HG03342 (cell line): ENCODE measurements at regions not wholly inside any gene's neighbourhood (a gene's known extent, or its start where the extent isn't known, plus 50 kb on each side); places are given as distances from the start of the nearest gene placed in this dataset.
"Not testable (repeated sequence)": the region's sequence is repeated elsewhere in the genome, so short reads cannot be mapped to it uniquely, and the experiment has no call there.

ENCODE experiments used
- ATAC-seq: cut with Tn5 transposase; IDR thresholded peaks from one replicate; pipeline ENCODE4 v1.9.1; 2021; ENCODE audit warnings: mild to moderate bottlenecking, moderate library complexity; ENCODE audit not compliant: unreplicated experiment

DNA sequence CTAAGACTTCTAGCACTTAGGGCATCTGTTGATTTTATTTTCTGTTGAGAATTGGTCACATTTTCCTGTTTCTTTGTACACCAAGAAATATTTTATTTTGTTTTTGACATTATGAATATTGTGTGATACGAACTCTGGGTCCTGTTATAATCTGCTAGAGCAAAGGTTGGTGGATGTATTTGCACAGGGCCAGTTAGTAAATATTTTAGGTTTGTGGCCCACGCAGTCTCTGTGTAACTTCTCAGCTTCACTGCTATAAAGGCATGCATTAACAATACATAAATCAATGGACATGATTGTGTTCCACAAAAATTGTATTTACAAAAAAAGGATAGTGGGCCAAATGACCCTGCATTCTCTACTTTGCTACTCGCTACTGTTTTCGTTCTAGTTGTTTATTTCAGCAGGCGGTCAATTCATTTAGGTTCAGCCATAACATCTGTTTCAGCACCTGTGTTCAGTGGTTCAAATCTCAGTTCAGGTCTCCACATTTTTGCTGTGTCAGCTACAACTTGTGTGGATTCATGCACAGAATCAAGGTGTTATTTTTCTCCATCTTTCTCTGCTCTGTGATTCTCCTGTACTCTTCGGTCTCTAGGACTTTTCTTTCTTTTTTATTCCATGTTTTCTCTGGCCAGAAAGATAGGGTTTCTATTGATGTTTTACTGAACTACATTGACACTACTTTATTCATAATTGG, 786.2 kb downstream of the ETS1 start:
- no peak for ATAC-seq

DNA sequence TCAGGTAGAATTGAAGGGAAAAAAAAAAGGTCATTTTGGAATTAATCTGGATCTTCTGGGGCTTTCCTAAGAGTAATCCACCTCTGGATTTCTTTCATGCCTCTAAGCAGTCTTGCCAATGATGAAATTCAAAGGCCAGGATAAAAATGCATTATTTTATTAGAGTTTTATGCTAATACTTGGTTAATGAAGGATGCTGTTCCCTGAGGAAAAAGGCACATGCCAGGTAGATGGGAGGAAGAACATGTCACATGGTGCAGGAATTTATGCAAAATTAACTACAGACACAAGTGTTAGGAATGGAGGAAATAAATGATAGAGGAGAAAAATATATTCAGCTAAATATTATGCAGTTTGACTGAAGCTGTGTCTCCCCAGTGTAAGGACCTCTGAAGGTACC, 792.0 kb downstream of the ETS1 start:
- no peak for ATAC-seq

DNA sequence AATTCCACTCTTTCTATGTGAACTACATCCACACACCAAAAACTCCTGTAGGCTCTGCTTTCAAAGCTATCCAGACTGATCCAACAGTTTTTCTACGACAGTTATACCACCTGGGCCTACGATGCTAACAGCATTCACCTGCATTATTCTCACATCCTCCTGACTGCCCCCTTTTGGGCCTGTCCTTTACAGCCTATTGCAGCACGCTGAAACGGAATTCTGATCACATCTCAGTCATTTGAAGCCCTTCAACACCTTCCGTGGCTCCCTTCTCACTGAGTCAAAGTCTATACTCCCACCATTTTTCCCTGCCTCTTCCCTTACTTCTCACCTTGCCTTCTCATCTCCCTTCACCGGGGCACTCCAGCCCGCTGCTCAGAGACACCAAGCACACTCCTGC, 791.3 kb upstream of the KIRREL3 start:
- no peak for ATAC-seq

DNA sequence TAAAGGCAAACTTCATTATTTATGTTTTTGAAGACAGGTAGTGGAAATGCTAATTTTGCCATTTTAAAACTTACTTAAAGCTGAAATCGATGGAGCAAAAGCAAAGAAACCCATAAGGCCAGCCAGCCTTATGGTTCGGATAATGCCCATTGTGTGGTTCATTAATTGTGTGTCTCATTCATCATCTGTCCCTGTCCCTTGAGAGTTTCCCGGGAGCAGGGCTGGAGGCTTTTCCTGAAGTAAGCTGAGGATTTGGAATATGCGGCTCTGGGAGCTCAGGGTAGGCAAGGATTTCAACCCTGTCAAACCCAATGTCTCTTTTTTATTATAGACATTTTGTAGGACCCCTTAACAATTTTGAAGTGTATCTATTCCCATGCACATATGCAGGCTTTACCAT, 790.0 kb upstream of the KIRREL3 start:
- ATAC-seq: no peak

DNA sequence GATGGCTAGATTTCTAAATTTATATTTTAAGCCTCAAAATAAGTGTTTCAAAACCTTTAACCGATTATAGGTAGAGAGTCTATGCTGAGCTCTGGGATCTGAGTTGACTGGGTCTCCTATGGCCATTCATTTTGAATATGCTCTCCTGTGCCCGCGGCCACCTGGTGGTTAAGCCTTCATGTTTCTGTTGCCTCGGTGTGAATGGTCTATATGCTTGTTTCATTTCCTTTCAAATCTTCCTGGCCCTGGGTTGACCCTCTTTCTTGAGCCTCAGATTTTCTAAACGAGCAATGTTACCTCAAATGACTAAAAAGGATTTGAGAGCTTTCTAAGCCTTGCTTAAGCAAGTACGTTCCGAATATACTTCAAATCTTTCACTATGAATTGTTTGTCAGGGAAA, 789.4 kb upstream of the KIRREL3 start:
- ATAC-seq: no peak

DNA sequence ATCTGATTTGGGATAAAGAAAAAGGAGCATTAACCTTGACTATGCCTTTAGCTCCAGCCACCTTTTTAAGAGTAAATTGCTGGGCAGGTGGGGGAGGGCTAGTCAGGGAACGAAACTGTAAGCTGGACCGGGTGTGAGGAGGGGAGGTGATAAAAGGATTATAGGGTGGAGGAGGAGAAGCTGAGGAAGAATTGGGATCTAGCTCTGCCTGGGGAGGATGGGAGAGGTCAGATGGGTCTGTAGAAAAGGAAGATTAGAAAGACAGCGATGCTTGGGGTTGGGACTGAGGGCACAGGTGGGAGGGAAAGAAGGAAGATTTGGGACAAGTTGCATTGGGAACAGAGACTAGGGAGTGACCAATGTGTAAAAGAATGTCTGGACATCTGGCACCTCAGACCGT, 772.4 kb upstream of the KIRREL3 start:
- not testable (repeated sequence) for ATAC-seq

DNA sequence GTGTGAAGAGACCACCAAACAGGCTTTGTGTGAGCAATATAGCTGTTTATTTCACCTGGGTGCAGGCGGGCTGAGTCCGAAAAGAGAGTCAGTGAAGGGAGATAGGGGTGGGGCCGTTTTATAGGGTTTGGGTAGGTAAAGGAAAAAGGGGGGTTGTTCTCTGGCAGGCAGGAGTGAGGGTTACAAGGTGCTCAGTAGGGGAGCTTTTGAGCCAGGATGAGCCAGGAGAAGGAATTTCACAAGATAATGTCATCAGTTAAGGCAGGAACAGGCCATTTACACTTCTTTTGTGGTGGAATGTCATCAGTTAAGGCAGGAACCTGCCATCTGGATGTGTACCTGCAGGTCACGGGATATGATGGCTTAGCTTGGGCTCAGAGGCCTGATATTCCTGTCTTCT, 768.4 kb upstream of the KIRREL3 start:
- ATAC-seq: not testable (repeated sequence)

DNA sequence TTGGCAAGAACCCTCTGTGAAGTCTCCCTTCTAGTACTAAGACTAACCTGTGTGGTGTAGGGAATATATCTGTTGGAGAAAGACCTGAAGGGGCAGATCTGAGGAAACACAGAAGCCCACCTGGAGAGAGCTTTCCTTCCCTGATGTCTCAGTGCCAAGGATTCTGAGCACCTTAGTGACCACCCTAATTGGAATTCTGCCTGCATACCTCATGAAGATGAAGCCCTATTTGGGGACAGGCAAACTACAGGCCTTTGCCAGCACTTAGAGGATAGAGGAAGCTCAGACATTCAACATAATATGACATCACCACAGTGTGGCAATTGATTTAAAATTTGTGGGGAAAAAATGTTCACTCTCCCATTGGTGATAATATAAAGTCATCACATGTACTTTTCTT, 766.2 kb upstream of the KIRREL3 start:
- no peak for ATAC-seq

DNA sequence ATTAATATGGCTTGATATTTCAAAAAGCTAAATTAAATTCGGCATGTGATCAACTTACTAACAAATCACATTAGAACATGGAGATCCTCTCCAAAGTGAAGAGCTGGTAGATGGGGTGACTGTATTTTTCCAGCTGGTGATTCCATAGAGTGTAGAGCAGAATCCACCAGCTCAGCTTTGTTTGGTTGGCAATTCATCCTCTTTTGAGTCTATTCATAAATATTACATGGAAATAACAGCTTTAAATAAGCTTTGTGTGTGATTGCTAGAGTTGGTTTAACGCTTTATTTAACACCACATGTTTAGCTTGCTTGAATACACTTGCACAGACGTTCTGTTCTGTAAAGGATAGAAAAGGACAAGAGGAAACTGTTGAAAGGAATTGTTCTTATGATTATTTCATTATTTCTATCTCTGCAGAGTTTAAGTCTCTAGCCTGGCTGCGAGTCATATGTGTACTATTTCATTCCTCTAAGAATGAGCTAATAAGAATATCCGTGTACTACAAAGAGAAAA, 738.3 kb upstream of the KIRREL3 start:
- ATAC-seq: no peak

DNA sequence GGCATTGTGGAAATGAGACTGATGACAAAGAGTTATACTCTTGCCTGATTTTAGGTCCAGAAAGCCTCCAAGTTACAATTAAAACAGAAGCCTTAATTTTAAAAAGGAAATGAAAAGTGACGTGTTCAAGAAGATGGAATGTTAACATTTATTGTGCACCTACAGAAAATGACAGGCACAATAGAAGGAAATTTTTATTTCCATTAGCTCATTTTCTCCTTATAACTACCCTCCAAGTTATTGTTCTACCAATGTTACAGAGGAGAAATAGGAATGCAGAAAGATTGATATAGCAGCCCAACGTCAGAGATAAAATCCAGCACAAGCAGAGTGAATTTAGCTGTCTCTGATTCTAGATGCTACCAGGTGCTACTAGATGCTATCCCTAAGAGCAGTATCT, 736.9 kb upstream of the KIRREL3 start:
- ATAC-seq: no peak

DNA sequence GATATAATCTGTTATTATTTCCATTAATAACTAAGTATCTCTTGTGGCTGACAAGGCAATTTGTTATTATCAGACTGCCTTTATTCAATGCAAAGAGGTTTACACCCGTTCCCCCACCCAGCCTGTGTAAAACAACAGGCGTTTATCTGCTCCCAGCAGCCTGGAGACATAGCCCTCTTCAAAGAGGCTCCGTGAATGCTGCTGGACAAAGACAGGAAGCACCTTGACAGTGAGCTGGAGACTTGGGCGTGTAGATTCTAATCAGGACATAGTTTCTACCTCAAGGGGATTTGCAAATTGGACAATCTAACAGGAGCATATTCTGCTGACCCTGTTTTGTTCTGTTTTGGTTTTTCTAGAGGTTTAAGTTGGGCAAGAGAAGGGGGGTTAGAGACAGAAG, 733.0 kb upstream of the KIRREL3 start:
- ATAC-seq: no peak

DNA sequence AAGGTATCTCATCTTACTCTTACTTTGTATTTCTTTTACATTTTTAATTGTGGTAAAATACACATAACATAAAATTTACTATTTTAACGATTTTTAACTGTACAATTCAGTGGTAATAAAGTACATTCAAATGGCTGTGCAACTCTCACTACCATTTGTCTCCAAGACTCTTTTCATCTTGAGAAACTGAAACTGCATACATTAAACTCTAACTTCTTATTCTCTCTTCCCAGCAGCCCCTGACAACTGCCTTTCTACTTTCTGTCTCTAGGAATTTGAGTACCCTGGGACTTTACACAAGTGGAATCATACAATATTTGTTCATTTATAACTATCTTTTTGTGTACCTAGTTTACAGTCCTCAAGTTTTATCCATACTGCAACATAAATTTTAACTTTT, 725.8 kb upstream of the KIRREL3 start:
- no peak for ATAC-seq

DNA sequence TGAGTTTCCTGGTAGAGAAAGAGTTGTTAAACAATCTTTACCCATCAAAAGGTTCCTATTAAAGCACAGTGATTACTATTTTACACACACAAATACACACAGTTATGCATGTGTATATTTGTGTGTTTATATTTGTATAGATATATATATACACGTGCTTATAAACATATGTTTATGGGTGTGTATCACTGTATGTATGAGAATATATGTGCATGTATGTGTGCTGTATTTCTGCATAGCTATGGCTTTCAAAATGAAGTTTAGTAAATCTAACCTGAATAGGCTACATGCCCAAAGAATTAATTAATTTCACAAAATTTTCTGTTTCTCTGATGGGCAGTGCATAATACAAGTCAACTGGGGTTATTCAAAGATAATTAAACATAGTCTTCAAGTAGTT, 723.1 kb upstream of the KIRREL3 start:
- ATAC-seq: no peak

DNA sequence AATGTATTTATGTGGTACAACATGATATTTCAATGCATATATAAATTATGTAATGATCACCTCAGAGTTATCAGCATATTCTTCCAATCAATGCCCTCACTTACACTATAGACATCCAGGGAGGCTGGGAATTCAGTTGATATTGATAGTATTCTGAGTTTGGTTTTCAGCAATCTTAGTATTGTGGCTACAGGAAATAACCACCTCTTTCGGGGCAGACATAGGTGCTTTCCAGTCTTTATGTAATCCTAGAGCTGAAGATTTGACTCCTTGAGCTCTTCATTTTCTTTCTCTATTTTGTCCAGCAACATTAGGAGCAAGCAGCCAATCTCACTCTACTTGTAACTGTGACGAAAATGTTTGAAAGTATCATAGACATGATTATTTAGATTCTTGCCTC, 712.7 kb upstream of the KIRREL3 start:
- ATAC-seq: no peak

DNA sequence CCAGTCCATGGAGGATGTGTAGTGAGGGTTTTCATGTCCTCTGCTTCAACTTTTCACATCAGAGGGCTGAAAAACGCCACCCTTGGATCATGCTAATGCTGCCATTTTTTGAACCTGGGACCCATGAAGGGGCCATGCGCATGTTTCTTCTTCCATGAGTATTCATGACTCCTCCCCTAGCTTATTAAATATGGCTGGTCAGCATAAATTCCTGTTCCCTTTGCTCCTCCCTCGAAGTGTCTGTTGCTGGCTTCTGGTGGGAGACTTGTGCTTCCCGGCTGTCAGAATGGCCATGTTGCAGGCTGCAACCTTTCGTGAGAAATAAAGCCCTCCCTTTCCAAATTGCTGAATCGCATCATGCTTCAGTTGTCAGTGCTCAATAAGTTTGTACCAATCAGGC, 711.2 kb upstream of the KIRREL3 start:
- ATAC-seq: no peak

DNA sequence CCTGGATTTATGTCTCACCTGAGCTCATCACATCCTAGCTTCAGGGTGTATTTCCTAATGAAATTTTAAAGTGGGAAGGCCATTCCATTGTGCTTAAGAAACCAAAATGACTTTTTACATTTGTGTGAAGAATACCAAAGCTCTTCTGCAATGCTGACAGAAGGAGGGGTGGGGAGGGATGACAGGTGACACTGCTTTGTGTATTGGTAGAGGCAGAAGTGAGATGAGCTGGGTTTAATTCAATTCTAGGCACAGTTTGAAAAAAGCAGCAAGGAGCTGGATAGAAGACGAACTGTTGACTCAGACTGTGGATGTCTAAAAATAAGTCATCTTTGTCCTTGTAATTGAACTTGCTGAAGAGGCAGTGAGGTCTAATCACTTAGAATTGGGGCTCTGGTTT, 710.3 kb upstream of the KIRREL3 start:
- no peak for ATAC-seq

DNA sequence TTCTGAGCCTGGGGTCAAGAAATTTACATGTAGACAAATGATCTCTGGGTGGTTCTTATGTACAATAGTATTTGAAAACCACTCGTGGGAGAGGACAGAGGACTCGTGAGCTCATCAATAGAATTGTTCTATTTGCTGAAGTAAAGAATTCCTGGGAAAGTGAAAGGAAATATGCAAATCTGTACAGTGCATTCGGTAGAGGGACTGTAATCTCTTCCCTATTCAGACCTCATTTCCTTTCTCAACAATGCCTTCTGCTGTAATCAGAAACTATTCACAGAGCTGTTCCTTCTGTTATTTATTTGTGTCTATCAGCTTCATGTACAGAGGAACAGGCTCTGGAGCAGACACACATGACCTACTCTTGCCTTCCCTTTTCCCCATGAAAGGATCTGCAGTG, 709.4 kb upstream of the KIRREL3 start:
- ATAC-seq: no peak

DNA sequence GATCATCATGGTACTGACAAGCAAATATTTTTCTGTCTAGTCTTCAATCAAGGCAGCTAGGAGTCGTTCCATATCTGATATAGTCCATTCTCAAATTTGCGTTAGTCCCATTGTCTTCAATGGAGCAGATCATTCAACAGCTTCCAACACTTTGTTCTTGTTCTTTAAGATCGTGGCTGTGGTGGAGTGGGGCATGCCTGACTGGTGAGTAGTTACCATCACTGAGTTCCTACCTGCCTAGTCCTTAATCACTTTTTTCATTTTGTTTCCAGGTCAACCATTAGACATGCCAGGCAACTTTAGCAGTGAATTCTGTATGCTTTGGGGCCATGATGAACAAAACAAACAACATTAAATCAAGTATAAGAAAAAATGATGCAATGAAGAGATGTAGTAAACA, 693.1 kb upstream of the KIRREL3 start:
- no peak for ATAC-seq

DNA sequence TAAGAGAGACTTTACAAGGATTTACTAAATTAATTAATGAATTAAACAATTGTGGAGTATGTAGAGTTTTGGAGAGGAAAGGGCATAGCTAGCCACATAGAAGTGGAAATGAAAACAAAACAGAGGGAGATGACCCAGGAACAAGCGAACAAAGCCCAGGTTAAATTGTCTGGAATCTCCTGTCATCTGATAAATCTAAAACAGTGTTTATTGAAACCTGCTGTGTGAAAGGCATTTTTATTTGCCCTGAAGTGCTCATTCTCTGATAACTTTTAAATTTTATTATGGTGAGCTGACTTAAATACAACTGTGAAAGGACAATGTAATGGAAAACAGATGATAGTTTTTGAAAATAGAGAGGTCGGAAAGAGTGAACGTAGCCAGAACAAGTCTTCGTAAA, 682.8 kb upstream of the KIRREL3 start:
- no peak for ATAC-seq

DNA sequence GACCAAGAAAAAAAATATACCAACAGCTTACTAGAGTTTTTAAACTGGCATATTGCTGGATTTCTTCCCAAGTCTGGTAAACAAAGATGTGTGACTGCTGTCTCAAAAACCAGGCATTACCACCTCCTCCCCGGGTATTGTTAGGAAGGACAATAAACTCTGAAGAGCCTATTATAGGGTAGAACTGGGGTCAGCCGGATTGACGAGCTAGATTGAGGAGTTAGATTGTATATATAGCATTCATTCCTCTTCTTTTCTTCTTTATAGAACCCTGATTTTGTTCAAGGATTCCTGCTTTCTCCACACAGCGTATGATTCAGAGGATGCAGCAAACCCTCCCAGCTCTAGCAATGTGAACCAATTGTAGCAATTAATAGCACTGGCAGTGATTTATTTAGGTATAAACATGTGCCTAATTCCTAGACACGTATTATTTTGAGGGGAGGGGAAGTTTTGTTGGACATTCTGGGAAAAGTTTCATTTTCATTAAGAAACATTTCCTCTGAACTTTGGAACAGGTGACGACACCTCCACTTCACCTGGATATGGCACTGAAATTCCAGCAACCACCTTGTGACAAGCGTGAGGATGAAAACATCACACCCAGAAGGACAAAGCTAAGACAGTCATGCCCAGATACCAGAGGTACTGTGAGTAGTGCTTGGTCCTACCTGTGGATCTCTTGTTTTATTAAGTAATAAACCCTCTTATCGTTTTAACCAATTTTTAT, 679.4 kb upstream of the KIRREL3 start:
- no peak for ATAC-seq

DNA sequence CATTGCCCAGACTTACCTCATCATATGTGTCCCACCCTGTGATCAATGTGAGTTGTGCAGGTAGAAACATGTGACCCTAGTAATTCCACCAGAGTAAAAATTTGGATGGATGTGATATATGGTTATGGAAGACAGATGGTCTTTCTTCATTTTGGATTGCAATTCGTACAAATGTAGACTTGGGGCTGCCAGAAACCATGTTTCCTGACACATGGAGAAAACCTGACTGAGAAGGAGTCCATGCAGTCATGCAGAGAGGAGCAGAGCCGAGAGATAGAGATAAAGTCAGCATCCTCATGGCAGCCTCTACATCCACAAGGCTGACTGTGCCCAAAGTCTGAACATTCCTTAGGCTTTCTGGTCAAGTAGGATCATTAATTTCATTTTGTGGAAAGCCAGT, 678.1 kb upstream of the KIRREL3 start:
- ATAC-seq: no peak

DNA sequence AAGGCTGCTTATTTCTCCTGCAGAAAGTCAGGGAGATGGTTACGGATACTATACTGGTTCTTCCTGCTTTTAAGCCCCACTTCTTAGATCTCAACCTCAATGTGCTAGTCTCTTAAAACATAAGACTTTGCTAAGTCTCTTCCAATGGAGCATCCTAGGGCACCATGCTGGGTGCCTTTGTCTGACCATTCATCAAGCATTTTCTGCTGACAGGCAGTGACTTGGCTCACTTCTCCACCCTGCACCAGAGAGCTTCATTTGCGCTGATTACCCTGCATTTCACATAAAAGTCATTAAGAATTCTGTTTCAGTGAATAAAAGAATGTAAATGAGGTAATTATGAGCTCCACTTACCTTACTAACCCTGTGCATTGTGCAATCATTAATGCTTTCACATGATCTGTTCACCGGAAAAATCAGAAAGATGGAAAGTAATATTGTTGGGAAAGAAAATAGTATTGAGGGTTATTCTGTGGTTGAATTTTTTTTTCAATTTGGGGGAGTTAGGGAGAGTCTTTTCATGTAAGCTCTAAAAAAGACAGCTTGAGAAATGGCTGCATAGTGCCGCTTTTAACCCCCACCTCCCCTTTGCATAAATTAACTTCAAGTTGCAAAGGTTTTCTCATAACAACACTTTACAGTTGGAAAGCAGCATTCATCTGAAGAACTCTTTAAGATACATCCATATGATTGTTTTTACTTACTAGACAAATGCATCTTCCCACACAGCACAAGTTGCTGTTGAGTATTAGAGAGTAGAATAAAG, 677.3 kb upstream of the KIRREL3 start:
- ATAC-seq: no peak
